Body of pancreas (tissue), 4 donors: ENCODE measurements at regions not wholly inside any gene's neighbourhood (a gene's known extent, or its start where the extent isn't known, plus 50 kb on each side); places are given as distances from the start of the nearest gene placed in this dataset.

Experiments used
- ATAC-seq: fragments of 150-250 bp; one replicate; pipeline ENCODE4 v1.9.1; 2016
- DNase-seq, 4 donors: peaks; one replicate each; pipeline ENCODE4 v3.0.0-alpha.2; 2019
- H3K27ac ChIP-seq, 4 donors: fragments of 200-600 bp; sonication (generic); 1 replicate in 3 of 4; 2 replicates in 1 of 4; pipeline versions ENCODE4 v1.5.1 to v1.6.1; 2016 to 2019; ENCODE audit warnings: mild to moderate bottlenecking in 1 of 4, mixed read lengths in 1 of 4, moderate library complexity in 1 of 4
- H3K27me3 ChIP-seq, 2 donors: fragments of 200-600 bp; sonication (generic); one replicate each; pipeline ENCODE4 v1.6.0; 2016; ENCODE audit warnings: mild to moderate bottlenecking in 1 of 2
- H3K36me3 ChIP-seq, 2 donors: fragments of 200-600 bp; sonication (generic); replicated peaks in 1 of 2; 2 replicates each; pipeline ENCODE4 v1.5.1; 2016; ENCODE audit warnings: low read depth in 2 of 2; ENCODE audit not compliant: insufficient read depth in 1 of 2
- H3K4me1 ChIP-seq: fragments of 200-600 bp; sonication (generic); one replicate; pipeline ENCODE4 v1.6.0; 2016
- H3K4me3 ChIP-seq, 2 donors: fragments of 200-600 bp; sonication (generic); 1 replicate in 1 of 2; 2 replicates in 1 of 2; pipeline ENCODE4 v1.5.1; 2016 to 2019
- H3K9me3 ChIP-seq, 3 donors: fragments of 200-600 bp; sonication (generic); 1 replicate in 2 of 3; 2 replicates in 1 of 3; pipeline ENCODE4 v1.5.1; 2016
- CTCF ChIP-seq, 7 experiments: fragments of 450-650 bp in 4 of 7; fragments of 200-600 bp in 3 of 7; sonication (generic) in 3 of 7; IDR thresholded peaks; one replicate each; pipeline ENCODE4 v1.5.1; 2016 to 2019; ENCODE audit warnings: antibody characterized with exemption in 7 of 7
- POLR2A ChIP-seq, 3 donors: fragments of 450-650 bp; IDR thresholded peaks; one replicate each; pipeline ENCODE4 v1.6.1; 2016; ENCODE audit warnings: antibody characterized with exemption in 3 of 3, mild to moderate bottlenecking in 2 of 3
- WGBS, 2 donors: methylation state at CpG; one replicate each; pipeline ENCODE4 v1.1.5; 2017; 5-methylcytosine and 5-hydroxymethylcytosine counted together
- intact Hi-C: fragments of 100-400 bp; cut with DNase I; formaldehyde crosslinking; loops from one replicate; pipeline ENCODE4 v1.15.1; 2023

DNA sequence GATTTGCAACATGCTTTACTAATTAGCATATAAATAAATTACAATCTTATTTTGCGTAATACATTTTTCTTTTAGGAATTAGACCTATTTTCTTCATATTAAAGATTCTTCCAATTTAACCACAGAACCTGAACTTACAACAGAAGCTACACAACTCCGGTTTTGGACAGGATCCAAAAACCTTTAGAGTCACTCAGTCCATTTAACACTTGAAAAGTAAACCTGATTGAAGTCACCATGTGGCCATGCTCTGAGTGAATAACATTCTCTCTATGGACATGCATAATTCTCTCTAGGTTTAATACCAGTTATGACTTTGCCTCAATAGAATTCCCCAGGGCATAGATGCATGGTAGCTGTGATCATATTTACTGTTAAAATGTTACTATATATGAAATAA, 751.0 kb downstream of the VGLL3 start:
- Histone ChIP-seq H3K4me1 (no peaks in the 10 kb centered on the region), H3K27me3 (no peaks in the 10 kb centered on the region), H3K9me3 (no peaks in the 10 kb centered on the region), H3K4me3 (no peak overlapping the region), H3K36me3 (no peaks in the 10 kb centered on the region), H3K27ac (no peak overlapping the region)
- intact Hi-C loops: no loop called here
- DNase-seq (no peak), ATAC-seq (no peak)
- WGBS, 2 donors: 43 to 44% methylated on average over 2 of the region's 2 CpGs
- TF ChIP-seq CTCF (IDR thresholded peaks at IDR 0.05) (no peak), POLR2A (IDR thresholded peaks at IDR 0.05) (no peak)

DNA sequence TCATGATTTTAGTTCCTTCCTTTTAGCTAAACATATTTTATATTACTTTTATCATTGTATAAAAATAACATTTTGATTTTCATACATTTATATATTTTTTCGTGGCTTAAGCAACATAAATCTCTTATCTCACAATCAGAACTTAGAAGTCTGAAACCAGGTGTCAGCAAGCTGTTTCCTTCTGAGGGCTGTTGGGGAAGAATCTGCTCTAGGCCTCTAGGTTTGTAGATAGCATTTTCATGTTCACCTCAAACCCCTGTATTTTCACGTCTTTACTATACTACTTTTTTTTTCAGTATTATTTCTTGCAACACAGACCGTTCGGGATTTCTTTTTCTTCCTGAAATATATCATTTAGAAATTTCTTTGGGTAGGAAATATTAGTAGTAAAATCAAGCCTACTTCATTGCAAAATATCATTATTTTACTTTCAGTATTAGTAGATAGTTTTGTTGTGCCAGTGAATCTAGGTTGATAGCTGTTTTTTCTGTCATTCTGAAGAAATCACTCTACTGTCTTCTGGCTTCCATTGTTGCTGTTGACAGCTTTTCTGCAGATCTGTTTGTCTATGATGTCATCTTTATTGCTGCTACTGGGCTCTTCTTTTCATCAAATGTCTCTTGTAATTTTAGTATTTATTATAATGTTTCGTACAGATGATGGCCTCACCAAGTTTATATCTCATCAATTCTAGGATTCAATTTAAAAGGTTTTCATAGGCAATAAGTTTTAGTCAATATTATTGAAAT, 756.3 kb downstream of the VGLL3 start:
- no peak overlapping the region for H3K27ac ChIP-seq
- TF ChIP-seq CTCF (IDR thresholded peaks at IDR 0.05): no peak
- no peak for TF ChIP-seq POLR2A (IDR thresholded peaks at IDR 0.05)
- ATAC-seq (no peak), DNase-seq (no peak)
- H3K9me3 ChIP-seq: no peaks in the 10 kb centered on the region
- intact Hi-C loops: no loop called here
- 57 to 63% methylated on average over 5 of the region's 5 CpGs for WGBS, 2 donors
- no peaks in the 10 kb centered on the region for H3K4me1 ChIP-seq
- H3K4me3 ChIP-seq: no peak overlapping the region
- no peaks in the 10 kb centered on the region for H3K36me3 ChIP-seq
- no peaks in the 10 kb centered on the region for H3K27me3 ChIP-seq

GRCh38 chr3:86230762-86231161, 760.2 kb downstream of the VGLL3 start:
- intact Hi-C loops: no loop called here
- no peak for DNase-seq
- Histone ChIP-seq H3K4me3 (no peak overlapping the region), H3K27ac (no peak overlapping the region), H3K4me1 (no peaks in the 10 kb centered on the region), H3K9me3 (no peaks in the 10 kb centered on the region), H3K27me3 (no peaks in the 10 kb centered on the region), H3K36me3 (no peaks in the 10 kb centered on the region)
- TF ChIP-seq CTCF (IDR thresholded peaks at IDR 0.05) (no peak), POLR2A (IDR thresholded peaks at IDR 0.05) (no peak)
- 55 to 57% methylated on average over 1 of the region's 1 CpG for WGBS, 2 donors
- ATAC-seq: no peak

GRCh38 chr3:86229775-86230094, 761.2 kb downstream of the VGLL3 start:
- no peak for TF ChIP-seq POLR2A (IDR thresholded peaks at IDR 0.05)
- no peak for TF ChIP-seq CTCF (IDR thresholded peaks at IDR 0.05)
- DNase-seq (no peak), ATAC-seq (no peak)
- H3K27me3 ChIP-seq: no peaks in the 10 kb centered on the region
- intact Hi-C loops: no loop called here
- 66 to 72% methylated on average over 2 of the region's 2 CpGs for WGBS, 2 donors
- no peak overlapping the region for H3K27ac ChIP-seq
- H3K9me3 ChIP-seq: no peaks in the 10 kb centered on the region
- H3K36me3 ChIP-seq: no peaks in the 10 kb centered on the region
- H3K4me1 ChIP-seq: no peaks in the 10 kb centered on the region
- H3K4me3 ChIP-seq: no peak overlapping the region

DNA sequence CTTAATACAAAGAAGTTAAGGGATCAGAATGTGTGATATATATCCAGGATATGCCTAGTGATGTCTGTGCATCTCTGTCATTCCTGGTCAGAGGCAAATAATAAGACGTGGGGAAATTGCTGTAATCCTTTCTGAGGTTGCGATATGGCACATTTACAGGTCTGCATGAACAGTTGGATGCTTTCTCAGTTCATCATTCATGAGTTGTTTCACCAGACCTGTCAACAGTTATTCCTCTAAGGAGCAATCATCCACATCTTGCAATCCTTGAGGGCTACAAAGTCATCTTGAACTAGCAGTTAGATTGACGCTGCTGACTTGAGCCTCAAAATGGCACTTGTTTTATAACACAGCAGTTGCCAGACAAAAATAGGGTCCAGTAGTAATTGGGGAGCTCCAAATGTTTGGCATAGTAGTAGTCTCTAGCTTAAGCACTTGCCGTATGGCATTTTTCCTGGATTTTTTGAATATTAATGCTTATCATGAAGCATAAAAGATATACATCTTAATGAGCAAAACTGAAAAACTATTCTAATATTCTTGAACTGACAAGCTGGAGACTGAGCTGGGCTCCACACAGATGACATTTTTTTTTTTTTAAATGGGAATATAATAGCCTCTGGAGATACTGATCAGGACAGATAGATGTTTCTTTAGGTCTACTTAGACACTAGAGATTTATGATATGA, 761.7 kb downstream of the VGLL3 start:
- intact Hi-C loops: no loop called here
- Histone ChIP-seq H3K27ac (no peak overlapping the region), H3K9me3 (no peaks in the 10 kb centered on the region), H3K27me3 (no peaks in the 10 kb centered on the region), H3K4me3 (no peak overlapping the region), H3K36me3 (no peaks in the 10 kb centered on the region), H3K4me1 (no peaks in the 10 kb centered on the region)
- ATAC-seq (no peak), DNase-seq (no peak)
- WGBS, 2 donors: 73 to 78% methylated on average over 4 of the region's 4 CpGs
- no peak for TF ChIP-seq CTCF (IDR thresholded peaks at IDR 0.05)
- TF ChIP-seq POLR2A (IDR thresholded peaks at IDR 0.05): no peak
